ENCODE measurements at regions not wholly inside any gene's neighbourhood (a gene's known extent, or its start where the extent isn't known, plus 50 kb on each side); places are given as distances from the start of the nearest gene placed in this dataset.

DNA sequence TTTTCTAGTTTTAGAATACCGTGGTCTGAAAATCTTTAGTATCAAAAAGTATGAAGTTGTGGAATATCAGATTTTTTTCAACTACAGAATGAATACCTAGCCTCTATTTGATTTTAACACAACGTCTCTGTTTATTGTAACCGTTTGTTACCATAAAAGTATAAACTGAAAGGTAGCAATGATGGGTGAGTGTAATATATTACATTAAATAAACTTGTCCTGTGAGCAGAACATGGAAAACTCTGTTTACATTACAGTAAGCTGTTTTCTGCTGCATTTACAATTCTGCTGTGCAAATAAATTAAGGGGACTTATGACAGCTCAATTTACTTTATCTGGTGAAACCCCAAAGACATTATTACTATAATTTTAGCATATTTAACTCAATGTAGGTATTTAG, 62.5 kb downstream of the CHRM3 start:
- no peak overlapping the region for H3K4me3 ChIP-seq
- intact Hi-C loops (cut with DNase I) = no loop called here
- TF ChIP-seq, protein P1, sequence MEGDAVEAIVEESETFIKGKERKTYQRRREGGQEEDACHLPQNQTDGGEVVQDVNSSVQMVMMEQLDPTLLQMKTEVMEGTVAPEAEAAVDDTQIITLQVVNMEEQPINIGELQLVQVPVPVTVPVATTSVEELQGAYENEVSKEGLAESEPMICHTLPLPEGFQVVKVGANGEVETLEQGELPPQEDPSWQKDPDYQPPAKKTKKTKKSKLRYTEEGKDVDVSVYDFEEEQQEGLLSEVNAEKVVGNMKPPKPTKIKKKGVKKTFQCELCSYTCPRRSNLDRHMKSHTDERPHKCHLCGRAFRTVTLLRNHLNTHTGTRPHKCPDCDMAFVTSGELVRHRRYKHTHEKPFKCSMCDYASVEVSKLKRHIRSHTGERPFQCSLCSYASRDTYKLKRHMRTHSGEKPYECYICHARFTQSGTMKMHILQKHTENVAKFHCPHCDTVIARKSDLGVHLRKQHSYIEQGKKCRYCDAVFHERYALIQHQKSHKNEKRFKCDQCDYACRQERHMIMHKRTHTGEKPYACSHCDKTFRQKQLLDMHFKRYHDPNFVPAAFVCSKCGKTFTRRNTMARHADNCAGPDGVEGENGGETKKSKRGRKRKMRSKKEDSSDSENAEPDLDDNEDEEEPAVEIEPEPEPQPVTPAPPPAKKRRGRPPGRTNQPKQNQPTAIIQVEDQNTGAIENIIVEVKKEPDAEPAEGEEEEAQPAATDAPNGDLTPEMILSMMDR (IDR thresholded peaks at IDR 0.05) = no peak
- TF ChIP-seq EP300 (IDR thresholded peaks at IDR 0.05) = no peak
- TF ChIP-seq POLR2A (IDR thresholded peaks at IDR 0.05) = no peak
- H3K27ac ChIP-seq = no peak overlapping the region
- 75 to 85% (median 82%) methylated on average over 3 of the region's 3 CpGs for WGBS, 3 donors
- no peaks in the 10 kb centered on the region for H3K36me3 ChIP-seq
- no peak for DNase-seq
- H3K4me1 ChIP-seq (ENCODE audit: insufficient read depth) = peaks cover 4% of the 10 kb centered on the region
- H3K9me3 ChIP-seq = no peaks in the 10 kb centered on the region
- no peaks in the 10 kb centered on the region for H3K27me3 ChIP-seq

DNA sequence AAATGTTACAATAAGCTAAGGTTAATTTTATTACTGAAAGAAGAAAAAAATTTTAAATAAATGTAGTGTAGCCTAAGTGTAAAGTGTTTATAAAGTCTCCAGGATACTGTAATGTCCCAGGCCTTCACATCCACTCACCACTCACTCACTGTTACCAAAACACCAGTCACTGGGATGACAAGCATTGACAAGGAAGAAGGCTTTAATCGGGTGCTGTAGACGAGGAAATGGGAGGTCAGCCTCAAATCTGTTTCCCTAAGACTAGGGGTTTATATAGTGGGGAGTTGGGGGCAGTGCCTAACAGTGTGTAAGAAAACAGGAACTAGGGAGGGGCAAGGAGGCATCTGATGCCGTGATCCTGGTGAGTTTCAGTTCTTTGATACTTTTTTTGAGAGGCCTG, 69.4 kb downstream of the CHRM3 start:
- Histone ChIP-seq H3K4me1 (ENCODE audit: insufficient read depth) (no peaks in the 10 kb centered on the region), H3K36me3 (no peaks in the 10 kb centered on the region), H3K4me3 (no peak overlapping the region), H3K27ac (no peak overlapping the region), H3K27me3 (no peaks in the 10 kb centered on the region), H3K9me3 (no peaks in the 10 kb centered on the region)
- no peak for TF ChIP-seq EP300 (IDR thresholded peaks at IDR 0.05)
- TF ChIP-seq, protein P1 (IDR thresholded peaks at IDR 0.05) = no peak
- no peak for TF ChIP-seq POLR2A (IDR thresholded peaks at IDR 0.05)
- intact Hi-C loops (cut with DNase I) = no loop called here
- 89 to 93% (median 92%) methylated on average over 3 of the region's 3 CpGs for WGBS, 3 donors
- no peak for DNase-seq

DNA sequence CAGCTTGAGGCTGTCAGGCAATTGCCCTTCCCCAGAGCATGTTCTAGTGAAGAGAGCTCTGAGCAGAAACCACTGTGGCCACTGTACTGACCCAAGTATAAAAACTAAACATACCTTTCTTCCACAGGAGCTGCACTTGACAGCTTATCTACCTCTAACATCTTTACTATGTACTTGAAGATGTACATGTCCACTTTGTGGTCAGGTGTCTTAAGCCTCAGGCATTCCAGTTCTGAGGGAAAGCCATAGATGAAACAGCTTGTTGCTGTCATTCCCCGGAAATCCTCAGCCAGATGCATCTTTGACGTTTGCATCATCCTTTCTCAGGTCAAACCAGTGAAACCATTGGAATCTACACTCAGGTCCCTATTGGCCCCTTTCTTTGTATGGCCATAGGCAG, 70.4 kb downstream of the CHRM3 start:
- intact Hi-C loops (cut with DNase I) = no loop called here
- 76 to 91% (median 84%) methylated on average over 2 of the region's 2 CpGs for WGBS, 3 donors

DNA sequence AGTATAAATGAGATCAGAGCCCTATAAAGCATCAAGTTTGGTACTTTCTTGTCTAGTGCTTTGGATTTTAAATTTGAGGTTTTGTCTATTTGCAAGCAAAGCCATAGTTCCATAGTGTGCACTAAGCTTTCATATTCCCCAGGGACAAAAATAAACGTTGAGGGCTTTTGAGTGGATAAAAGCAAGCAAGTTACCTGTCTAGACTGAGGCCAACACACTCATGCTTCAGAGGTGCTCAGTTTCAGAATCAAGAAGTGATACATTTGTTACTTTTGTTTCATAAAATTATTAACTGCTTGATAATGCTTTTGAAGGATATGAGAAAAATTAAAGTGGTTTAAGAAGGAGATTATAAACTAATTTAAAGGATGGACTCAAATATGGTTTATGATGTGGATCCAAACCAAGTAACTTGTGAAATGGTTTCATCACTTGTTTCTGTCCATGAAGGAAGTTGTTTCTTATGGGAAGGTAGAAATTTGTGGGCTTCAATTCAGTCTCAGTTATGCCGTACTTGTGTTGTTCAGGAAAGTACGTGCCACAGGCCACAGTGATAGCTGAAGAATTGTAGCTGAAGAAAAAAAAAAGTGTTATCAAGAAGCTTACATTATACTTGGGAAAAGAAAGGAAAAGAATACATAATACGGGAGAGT, 71.2 kb downstream of the CHRM3 start:
- Histone ChIP-seq H3K27me3 (no peaks in the 10 kb centered on the region), H3K36me3 (no peaks in the 10 kb centered on the region), H3K9me3 (no peaks in the 10 kb centered on the region), H3K27ac (no peak overlapping the region), H3K4me3 (no peak overlapping the region), H3K4me1 (ENCODE audit: insufficient read depth) (no peaks in the 10 kb centered on the region)
- intact Hi-C loops (cut with DNase I) = no loop called here
- 68 to 70% (median 69%) methylated on average over 4 of the region's 4 CpGs for WGBS, 3 donors
- TF ChIP-seq, protein P1 (IDR thresholded peaks at IDR 0.05) = no peak
- no peak for TF ChIP-seq EP300 (IDR thresholded peaks at IDR 0.05)
- no peak for TF ChIP-seq POLR2A (IDR thresholded peaks at IDR 0.05)
- no peak for DNase-seq

More for the DNA sequence above, 70.4 kb downstream of the CHRM3 start:
- DNase-seq = no peak
- TF ChIP-seq, protein P1 (IDR thresholded peaks at IDR 0.05) = no peak
- no peak for TF ChIP-seq POLR2A (IDR thresholded peaks at IDR 0.05)
- TF ChIP-seq EP300 (IDR thresholded peaks at IDR 0.05) = no peak
- H3K36me3 ChIP-seq = no peaks in the 10 kb centered on the region
- H3K4me3 ChIP-seq = no peak overlapping the region
- no peaks in the 10 kb centered on the region for H3K9me3 ChIP-seq
- H3K4me1 ChIP-seq (ENCODE audit: insufficient read depth) = no peaks in the 10 kb centered on the region
- no peak overlapping the region for H3K27ac ChIP-seq
- H3K27me3 ChIP-seq = no peaks in the 10 kb centered on the region

Data from ovary (tissue), 7 donors.